ENCODE measurements at regions not wholly inside any gene's neighbourhood (a gene's known extent, or its start where the extent isn't known, plus 50 kb on each side); places are given as distances from the start of the nearest gene placed in this dataset.

DNA sequence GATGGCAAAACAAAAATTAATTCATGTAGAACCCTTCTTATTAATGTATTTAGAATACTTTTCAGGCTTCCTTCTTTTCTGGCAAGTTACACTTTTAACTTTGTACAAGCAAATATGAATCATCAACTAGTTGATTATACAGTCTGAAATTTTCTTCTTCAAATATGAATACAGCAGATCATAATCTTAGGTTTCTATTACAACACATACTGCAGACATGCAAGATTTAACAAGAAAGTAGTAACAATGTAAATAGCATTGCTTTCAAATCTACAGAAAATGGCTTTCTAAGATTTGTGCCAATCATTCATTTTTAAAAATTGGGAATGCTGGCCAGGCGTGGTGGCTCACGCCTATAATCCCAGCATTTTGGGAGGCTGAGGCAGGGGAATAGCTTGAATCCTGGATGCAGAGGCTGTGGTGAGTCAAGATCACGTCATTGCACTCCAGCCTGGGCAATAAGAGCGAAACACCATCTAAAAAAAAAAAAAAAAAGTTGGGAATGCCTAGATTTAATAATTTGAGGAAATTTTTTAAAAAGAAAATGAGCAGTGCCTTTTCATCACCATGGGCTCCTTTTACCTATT lies 68.4 kb upstream of the DPYD start:
- Histone ChIP-seq H3K9ac (ENCODE audit: low read length) (no peak overlapping the region), H3K4me3 (ENCODE audit: low read length) (no peak overlapping the region), H2AFZ (ENCODE audit: low read depth, low read length) (no peak overlapping the region), H3K27me3 (ENCODE audit: insufficient read depth, low read depth, low read length) (no peaks in the 10 kb centered on the region), H4K20me1 (ENCODE audit: insufficient read depth) (no peaks in the 10 kb centered on the region), H3K79me2 (replicated peaks; ENCODE audit: insufficient read depth, low read length) (no peaks in the 10 kb centered on the region), H3K36me3 (ENCODE audit: insufficient read depth, low read length) (no peaks in the 10 kb centered on the region), H3K9me2 (ENCODE audit: insufficient read depth, low read length) (no peaks in the 10 kb centered on the region), H3K9me3 (ENCODE audit: low read length) (no peaks in the 10 kb centered on the region), H3F3A (ENCODE audit: insufficient read depth, low read length, poor library complexity, severe bottlenecking) (no peaks in the 10 kb centered on the region), H3K4me2 (ENCODE audit: low read length) (no peak overlapping the region), H3K27ac (ENCODE audit: low read length) (no peak overlapping the region)
- TF ChIP-seq, protein P1, sequence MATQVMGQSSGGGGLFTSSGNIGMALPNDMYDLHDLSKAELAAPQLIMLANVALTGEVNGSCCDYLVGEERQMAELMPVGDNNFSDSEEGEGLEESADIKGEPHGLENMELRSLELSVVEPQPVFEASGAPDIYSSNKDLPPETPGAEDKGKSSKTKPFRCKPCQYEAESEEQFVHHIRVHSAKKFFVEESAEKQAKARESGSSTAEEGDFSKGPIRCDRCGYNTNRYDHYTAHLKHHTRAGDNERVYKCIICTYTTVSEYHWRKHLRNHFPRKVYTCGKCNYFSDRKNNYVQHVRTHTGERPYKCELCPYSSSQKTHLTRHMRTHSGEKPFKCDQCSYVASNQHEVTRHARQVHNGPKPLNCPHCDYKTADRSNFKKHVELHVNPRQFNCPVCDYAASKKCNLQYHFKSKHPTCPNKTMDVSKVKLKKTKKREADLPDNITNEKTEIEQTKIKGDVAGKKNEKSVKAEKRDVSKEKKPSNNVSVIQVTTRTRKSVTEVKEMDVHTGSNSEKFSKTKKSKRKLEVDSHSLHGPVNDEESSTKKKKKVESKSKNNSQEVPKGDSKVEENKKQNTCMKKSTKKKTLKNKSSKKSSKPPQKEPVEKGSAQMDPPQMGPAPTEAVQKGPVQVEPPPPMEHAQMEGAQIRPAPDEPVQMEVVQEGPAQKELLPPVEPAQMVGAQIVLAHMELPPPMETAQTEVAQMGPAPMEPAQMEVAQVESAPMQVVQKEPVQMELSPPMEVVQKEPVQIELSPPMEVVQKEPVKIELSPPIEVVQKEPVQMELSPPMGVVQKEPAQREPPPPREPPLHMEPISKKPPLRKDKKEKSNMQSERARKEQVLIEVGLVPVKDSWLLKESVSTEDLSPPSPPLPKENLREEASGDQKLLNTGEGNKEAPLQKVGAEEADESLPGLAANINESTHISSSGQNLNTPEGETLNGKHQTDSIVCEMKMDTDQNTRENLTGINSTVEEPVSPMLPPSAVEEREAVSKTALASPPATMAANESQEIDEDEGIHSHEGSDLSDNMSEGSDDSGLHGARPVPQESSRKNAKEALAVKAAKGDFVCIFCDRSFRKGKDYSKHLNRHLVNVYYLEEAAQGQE (IDR thresholded peaks at IDR 0.05; ENCODE audit: borderline replicate concordance), result no peak
- TF ChIP-seq POLR2AphosphoS5 (IDR thresholded peaks at IDR 0.05) (no peak), MXI1 (conservative IDR thresholded peaks at IDR 0.05; ENCODE audit: poor library complexity, severe bottlenecking) (no peak), TAF1 (IDR thresholded peaks at IDR 0.05; ENCODE audit: low read depth) (no peak), SMC3 (conservative IDR thresholded peaks at IDR 0.05; ENCODE audit: poor library complexity) (no peak), EP300 (conservative IDR thresholded peaks at IDR 0.05; ENCODE audit: poor library complexity, severe bottlenecking) (no peak), RAD21 (conservative IDR thresholded peaks at IDR 0.05) (no peak), EZH2 (IDR thresholded peaks at IDR 0.05; ENCODE audit: borderline replicate concordance, insufficient read depth, low read length, poor library complexity, severe bottlenecking) (no peak)
- TF ChIP-seq, protein P2, sequence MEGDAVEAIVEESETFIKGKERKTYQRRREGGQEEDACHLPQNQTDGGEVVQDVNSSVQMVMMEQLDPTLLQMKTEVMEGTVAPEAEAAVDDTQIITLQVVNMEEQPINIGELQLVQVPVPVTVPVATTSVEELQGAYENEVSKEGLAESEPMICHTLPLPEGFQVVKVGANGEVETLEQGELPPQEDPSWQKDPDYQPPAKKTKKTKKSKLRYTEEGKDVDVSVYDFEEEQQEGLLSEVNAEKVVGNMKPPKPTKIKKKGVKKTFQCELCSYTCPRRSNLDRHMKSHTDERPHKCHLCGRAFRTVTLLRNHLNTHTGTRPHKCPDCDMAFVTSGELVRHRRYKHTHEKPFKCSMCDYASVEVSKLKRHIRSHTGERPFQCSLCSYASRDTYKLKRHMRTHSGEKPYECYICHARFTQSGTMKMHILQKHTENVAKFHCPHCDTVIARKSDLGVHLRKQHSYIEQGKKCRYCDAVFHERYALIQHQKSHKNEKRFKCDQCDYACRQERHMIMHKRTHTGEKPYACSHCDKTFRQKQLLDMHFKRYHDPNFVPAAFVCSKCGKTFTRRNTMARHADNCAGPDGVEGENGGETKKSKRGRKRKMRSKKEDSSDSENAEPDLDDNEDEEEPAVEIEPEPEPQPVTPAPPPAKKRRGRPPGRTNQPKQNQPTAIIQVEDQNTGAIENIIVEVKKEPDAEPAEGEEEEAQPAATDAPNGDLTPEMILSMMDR (IDR thresholded peaks at IDR 0.05; ENCODE audit: poor library complexity, severe bottlenecking), result no peak

DNA sequence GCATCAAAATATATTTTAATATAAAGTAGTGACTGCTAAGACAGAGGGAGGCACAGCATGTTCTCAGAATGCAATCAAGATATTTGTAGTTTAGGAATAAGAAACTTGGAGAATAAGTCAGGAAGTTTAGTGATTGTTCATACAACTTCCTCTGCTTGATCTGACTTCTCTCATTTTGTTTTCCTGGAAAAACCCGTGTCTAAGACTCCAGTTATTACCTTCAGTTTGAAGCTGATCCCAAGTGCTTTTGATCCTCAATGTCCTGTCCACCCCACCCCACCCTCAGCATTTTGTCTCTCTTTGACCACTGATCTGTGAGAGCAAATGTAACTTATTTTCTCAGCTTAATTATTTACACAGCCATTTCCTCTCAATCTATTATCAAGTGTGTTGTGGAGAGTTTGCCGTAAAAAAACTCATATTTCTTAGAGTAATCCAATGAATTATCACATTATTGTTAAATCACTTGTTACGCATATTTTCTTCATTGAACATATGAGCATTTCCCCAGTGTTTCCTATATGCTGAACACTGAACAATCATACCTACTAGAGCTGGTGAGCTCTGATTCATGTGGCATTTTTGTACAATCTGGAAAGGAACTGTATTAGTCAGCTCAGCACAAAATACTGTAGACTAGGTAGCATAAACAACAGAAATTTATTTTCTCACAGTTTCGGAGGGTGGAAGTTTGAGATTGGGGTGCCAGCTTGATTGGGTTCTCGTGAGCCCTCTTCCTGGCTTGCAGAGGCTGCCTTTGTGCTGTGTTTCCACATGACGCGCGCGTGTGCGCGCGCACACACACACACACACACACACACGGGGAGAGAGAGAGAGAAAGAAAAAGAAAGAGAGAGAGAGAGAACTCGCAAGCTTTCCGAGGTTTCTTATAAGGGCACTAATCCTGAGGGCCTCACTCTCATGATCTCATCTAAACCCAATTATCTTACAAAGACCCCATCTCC lies 65.5 kb upstream of the DPYD start:
- Histone ChIP-seq H3K4me3 (ENCODE audit: low read length) (no peak overlapping the region), H3K79me2 (replicated peaks; ENCODE audit: insufficient read depth, low read length) (no peaks in the 10 kb centered on the region), H2AFZ (ENCODE audit: low read depth, low read length) (no peak overlapping the region), H4K20me1 (ENCODE audit: insufficient read depth) (no peaks in the 10 kb centered on the region), H3K9ac (ENCODE audit: low read length) (no peak overlapping the region), H3K27me3 (ENCODE audit: insufficient read depth, low read depth, low read length) (no peaks in the 10 kb centered on the region), H3K9me3 (ENCODE audit: low read length) (no peaks in the 10 kb centered on the region), H3K4me2 (ENCODE audit: low read length) (no peak overlapping the region), H3F3A (ENCODE audit: insufficient read depth, low read length, poor library complexity, severe bottlenecking) (no peaks in the 10 kb centered on the region), H3K9me2 (ENCODE audit: insufficient read depth, low read length) (no peaks in the 10 kb centered on the region), H3K27ac (ENCODE audit: low read length) (no peak overlapping the region), H3K36me3 (ENCODE audit: insufficient read depth, low read length) (no peaks in the 10 kb centered on the region)
- TF ChIP-seq RAD21 (conservative IDR thresholded peaks at IDR 0.05) (no peak), MXI1 (conservative IDR thresholded peaks at IDR 0.05; ENCODE audit: poor library complexity, severe bottlenecking) (no peak), POLR2AphosphoS5 (IDR thresholded peaks at IDR 0.05) (no peak), EP300 (conservative IDR thresholded peaks at IDR 0.05; ENCODE audit: poor library complexity, severe bottlenecking) (no peak), TAF1 (IDR thresholded peaks at IDR 0.05; ENCODE audit: low read depth) (no peak), SMC3 (conservative IDR thresholded peaks at IDR 0.05; ENCODE audit: poor library complexity) (no peak), EZH2 (IDR thresholded peaks at IDR 0.05; ENCODE audit: borderline replicate concordance, insufficient read depth, low read length, poor library complexity, severe bottlenecking) (no peak)
- TF ChIP-seq, protein P1 (IDR thresholded peaks at IDR 0.05; ENCODE audit: borderline replicate concordance), result no peak
- TF ChIP-seq, protein P2 (IDR thresholded peaks at IDR 0.05; ENCODE audit: poor library complexity, severe bottlenecking), result no peak
